Ascending aorta (tissue), 2 donors: ENCODE measurements at regions not wholly inside any gene's neighbourhood (a gene's known extent, or its start where the extent isn't known, plus 50 kb on each side); places are given as distances from the start of the nearest gene placed in this dataset.
A peak's percentile ranks its signal among the peaks of the same experiment; 100 is the strongest.

Experiments used
- DNase-seq, 2 donors: peaks; one replicate each; pipeline ENCODE4 v3.0.0-alpha.2; 2019; ENCODE audit warnings: low spot score in 2 of 2
- H3K27ac ChIP-seq, 2 donors: fragments of 200-600 bp; sonication (generic); one replicate each; pipeline ENCODE4 v1.5.1; 2016 to 2017; ENCODE audit warnings: mild to moderate bottlenecking in 1 of 2
- H3K27me3 ChIP-seq: fragments of 200-600 bp; sonication (generic); one replicate; pipeline ENCODE4 v1.5.1; 2017
- H3K36me3 ChIP-seq, 2 donors: fragments of 200-600 bp; sonication (generic); one replicate each; pipeline ENCODE4 v1.5.1; 2016
- H3K4me1 ChIP-seq, 2 donors: fragments of 200-600 bp; sonication (generic); one replicate each; pipeline ENCODE4 v1.5.1; 2016 to 2017; ENCODE audit warnings: mild to moderate bottlenecking in 1 of 2
- H3K4me3 ChIP-seq, 2 donors: fragments of 200-600 bp; sonication (generic); one replicate each; pipeline ENCODE4 v1.5.1; 2016 to 2017; ENCODE audit warnings: mild to moderate bottlenecking in 1 of 2
- H3K9me3 ChIP-seq, 2 donors: fragments of 200-600 bp; sonication (generic); one replicate each; pipeline ENCODE4 v1.5.1; 2016
- intact Hi-C: fragments of 100-400 bp; cut with DNase I; formaldehyde crosslinking; loops from one replicate; pipeline ENCODE4 v1.15.1; 2023
- TF ChIP-seq, protein P1 (sequence below), 3 experiments: fragments of 200-600 bp in 2 of 3; fragments of 450-650 bp in 1 of 3; sonication (generic) in 2 of 3; IDR thresholded peaks; one replicate each; pipeline ENCODE4 v1.5.1; 2016 to 2019; ENCODE audit warnings: antibody characterized with exemption in 3 of 3, mild to moderate bottlenecking in 1 of 3, moderate library complexity in 1 of 3

DNA sequence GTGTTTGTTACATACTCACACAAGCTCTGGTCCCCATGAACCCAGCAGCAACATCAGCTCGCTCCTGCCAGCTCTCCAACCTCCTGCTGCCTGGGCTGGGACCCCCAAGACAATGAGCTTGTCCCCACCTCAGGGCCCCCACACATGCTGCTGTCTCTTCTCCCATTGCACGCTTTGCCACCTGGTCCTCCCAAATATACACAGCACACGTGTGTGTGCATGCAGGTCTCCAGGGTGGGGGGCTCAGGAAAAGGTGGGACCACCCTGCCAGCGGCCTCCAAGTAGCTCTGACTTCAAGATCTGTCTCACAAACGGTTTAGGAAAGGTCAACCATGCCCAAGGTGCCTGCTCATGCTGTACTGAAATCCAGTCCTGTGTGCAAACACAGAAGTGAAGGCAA, 68.1 kb upstream of the CCND1 start:
- DNase-seq = no peak

DNA sequence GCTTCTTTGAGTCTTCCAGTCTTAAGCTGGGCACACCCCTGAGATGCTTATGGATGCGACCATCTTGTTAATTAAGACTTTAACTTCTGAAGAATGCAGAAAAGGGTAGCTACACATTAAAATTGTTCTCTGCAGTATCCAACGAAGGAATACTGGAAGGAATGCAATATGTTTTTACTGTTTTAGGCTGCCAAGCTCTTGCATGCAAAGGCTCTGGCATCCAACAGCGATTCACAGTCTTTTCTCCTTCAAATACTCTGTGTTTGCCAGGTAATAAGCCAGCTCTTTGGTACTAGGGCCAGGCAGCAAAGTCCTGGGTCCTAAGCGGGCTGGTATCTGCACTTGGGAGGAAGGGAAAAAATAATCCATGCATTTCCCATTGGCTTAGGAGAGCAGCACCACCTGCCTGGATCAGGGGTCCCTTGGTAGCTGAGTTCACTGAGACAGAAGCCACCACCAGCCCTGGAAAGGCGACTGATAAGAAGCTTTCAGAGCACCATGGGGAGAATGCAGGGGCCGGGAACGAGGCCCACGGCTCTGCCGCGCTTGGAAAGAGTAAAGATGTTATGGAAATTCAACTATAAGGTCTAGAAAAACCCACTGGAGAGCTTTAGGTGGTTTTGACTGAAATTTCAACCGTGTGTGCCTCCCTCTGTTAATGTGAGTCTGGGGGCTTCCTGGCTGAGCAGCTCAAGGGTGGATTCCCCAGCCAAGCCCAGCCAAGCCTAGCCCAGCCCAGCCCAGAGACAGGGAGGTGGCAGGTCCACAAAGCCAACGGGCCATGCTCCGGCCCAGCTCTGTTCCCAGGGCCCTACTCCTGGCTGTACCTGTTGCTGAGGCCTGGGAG, 67.0 kb upstream of the CCND1 start:
- H3K9me3 ChIP-seq = no peaks in the 10 kb centered on the region
- TF ChIP-seq, protein P1, sequence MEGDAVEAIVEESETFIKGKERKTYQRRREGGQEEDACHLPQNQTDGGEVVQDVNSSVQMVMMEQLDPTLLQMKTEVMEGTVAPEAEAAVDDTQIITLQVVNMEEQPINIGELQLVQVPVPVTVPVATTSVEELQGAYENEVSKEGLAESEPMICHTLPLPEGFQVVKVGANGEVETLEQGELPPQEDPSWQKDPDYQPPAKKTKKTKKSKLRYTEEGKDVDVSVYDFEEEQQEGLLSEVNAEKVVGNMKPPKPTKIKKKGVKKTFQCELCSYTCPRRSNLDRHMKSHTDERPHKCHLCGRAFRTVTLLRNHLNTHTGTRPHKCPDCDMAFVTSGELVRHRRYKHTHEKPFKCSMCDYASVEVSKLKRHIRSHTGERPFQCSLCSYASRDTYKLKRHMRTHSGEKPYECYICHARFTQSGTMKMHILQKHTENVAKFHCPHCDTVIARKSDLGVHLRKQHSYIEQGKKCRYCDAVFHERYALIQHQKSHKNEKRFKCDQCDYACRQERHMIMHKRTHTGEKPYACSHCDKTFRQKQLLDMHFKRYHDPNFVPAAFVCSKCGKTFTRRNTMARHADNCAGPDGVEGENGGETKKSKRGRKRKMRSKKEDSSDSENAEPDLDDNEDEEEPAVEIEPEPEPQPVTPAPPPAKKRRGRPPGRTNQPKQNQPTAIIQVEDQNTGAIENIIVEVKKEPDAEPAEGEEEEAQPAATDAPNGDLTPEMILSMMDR (IDR thresholded peaks at IDR 0.05) = no peak
- H3K27me3 ChIP-seq = no peaks in the 10 kb centered on the region
- H3K4me3 ChIP-seq = no peak overlapping the region
- H3K4me1 ChIP-seq = no peaks in the 10 kb centered on the region
- DNase-seq = peak in 1 of 2 donors; percentile 50
- intact Hi-C loops = no loop called here
- H3K27ac ChIP-seq = no peak overlapping the region
- H3K36me3 ChIP-seq = no peaks in the 10 kb centered on the region

More for the DNA sequence above, 68.1 kb upstream of the CCND1 start:
- Histone ChIP-seq H3K4me1 (no peaks in the 10 kb centered on the region), H3K27ac (no peak overlapping the region), H3K36me3 (no peaks in the 10 kb centered on the region), H3K4me3 (no peak overlapping the region), H3K9me3 (no peaks in the 10 kb centered on the region), H3K27me3 (no peaks in the 10 kb centered on the region)
- intact Hi-C loops = no loop called here
- TF ChIP-seq, protein P1 (IDR thresholded peaks at IDR 0.05) = no peak

DNA sequence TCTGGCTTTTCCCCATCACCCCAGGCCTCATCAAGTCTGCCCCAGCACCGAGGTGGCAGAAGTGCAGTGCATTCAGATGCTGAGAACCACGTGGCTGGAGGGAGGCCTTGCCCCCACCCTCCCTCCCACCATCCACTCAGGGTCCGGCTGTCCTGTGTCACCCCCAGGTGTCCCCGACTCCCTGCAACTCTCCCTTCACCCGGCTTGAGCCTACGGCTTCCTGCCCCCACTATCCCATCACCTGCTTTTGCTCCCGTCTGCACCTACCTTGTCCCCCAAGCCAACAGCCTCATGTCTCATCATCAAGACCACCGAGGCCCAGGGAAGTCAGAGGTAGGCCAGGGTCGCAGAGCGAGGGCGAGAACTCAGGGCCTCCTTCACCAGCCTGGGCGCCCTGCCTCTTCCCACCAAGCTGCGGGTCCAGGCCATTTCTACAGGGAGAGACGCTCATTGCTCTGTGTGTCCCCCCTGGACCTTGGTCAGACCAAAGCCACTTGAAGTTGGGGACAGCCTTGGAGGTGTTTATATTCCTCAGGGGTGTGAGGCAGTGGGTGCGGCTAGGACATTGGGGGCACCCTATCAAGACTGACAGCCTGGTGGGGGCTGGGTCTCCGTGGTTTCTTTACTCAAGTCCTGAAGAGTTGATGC, 66.2 kb upstream of the CCND1 start:
- no peaks in the 10 kb centered on the region for H3K4me1 ChIP-seq
- peak in 1 of 2 donors; percentile 40 for DNase-seq
- intact Hi-C loops = no loop called here
- no peak overlapping the region for H3K4me3 ChIP-seq
- TF ChIP-seq, protein P1 (IDR thresholded peaks at IDR 0.05) = no peak
- H3K27ac ChIP-seq = no peak overlapping the region
- H3K27me3 ChIP-seq = no peaks in the 10 kb centered on the region
- no peaks in the 10 kb centered on the region for H3K36me3 ChIP-seq
- H3K9me3 ChIP-seq = no peaks in the 10 kb centered on the region

DNA sequence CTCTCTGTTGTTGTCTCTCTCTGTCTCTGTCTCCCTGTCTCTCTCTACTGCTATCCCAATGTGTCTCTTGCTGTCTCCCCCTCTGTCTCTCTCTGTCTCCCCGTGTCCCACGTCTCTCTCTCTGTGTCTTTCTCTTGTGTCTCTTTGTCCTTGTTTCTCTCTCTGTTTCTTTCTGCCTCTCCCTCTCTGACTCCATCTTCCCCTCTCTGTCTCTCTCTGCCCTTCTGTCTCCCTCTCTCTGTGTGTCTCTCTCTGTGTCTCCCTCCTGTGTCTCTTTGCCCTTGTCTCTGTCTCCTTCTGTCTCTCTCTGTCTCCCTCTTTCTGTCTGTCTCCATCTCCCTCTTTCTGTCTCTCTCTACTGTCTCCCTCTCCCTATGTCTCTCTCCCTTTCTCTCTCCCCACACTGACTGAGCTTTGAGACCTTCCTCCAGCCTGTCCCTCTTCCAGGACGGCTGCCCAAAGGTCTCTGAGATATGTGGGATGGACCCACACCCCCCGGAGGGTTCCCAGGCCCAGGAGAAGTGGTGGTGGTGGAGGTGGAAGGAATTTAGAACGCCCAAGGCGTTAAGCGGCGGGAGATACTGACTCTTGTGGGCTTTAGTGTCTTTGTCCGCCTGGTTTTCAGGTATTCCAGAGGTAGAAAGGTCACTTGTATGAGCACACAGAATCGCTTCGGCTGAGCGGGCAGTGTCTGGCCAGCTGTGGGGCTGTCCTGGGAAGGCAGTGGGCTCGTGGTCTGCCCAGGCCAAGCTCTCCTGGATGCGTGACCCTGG, 65.5 kb upstream of the CCND1 start:
- TF ChIP-seq, protein P1 (IDR thresholded peaks at IDR 0.05) = no peak
- peak in 1 of 2 donors; percentile 1 for DNase-seq
- no peak overlapping the region for H3K4me3 ChIP-seq
- H3K36me3 ChIP-seq = no peaks in the 10 kb centered on the region
- no peaks in the 10 kb centered on the region for H3K27me3 ChIP-seq
- no peak overlapping the region for H3K27ac ChIP-seq
- intact Hi-C loops = no loop called here
- H3K9me3 ChIP-seq = no peaks in the 10 kb centered on the region
- no peaks in the 10 kb centered on the region for H3K4me1 ChIP-seq

DNA sequence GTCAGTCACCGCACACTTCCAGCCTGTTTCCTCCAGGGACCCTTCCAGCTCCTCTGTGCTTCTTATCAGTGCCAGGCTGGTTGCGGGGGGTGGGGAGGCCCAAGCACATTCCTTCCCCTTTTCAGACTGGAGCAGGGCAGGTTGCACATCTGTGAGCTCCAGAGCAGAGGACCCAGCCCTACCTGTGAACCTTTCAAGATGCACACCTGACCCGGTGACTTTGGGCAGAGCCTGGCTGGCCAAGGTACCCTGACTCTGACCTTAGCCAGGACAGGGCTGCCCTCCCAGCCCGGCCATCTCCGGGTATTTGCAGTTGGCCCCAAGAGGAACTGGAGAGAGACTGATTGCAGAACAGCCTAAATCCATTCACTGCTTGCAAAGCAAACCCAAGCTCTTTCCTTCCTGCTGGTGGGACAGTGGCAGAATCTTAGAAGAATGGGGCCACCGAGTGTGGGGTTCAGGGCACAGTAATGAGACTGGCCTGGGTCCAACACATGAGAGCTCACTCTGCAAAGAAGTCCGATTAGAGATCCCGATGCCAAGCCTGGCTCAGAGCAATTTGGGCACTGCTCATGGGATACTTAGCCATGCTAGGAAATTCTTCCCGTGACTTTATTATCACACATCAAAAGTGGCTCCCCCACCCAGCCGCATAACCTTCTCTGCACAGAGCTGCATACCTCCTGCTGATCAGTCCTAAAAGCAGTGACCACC, 64.7 kb upstream of the CCND1 start:
- TF ChIP-seq, protein P1 (IDR thresholded peaks at IDR 0.05) = no peak
- H3K27me3 ChIP-seq = no peaks in the 10 kb centered on the region
- no peak overlapping the region for H3K27ac ChIP-seq

More for the DNA sequence above, 64.7 kb upstream of the CCND1 start:
- H3K9me3 ChIP-seq = no peaks in the 10 kb centered on the region
- H3K4me1 ChIP-seq = no peaks in the 10 kb centered on the region
- DNase-seq = peak in 1 of 2 donors; percentile 64
- no peaks in the 10 kb centered on the region for H3K36me3 ChIP-seq
- H3K4me3 ChIP-seq = no peak overlapping the region
- intact Hi-C loops = no loop called here
